ENCODE measurements at regions not wholly inside any gene's neighbourhood (a gene's known extent, or its start where the extent isn't known, plus 50 kb on each side); places are given as distances from the start of the nearest gene placed in this dataset.
A peak's percentile ranks its signal among the peaks of the same experiment; 100 is the strongest.

DNA sequence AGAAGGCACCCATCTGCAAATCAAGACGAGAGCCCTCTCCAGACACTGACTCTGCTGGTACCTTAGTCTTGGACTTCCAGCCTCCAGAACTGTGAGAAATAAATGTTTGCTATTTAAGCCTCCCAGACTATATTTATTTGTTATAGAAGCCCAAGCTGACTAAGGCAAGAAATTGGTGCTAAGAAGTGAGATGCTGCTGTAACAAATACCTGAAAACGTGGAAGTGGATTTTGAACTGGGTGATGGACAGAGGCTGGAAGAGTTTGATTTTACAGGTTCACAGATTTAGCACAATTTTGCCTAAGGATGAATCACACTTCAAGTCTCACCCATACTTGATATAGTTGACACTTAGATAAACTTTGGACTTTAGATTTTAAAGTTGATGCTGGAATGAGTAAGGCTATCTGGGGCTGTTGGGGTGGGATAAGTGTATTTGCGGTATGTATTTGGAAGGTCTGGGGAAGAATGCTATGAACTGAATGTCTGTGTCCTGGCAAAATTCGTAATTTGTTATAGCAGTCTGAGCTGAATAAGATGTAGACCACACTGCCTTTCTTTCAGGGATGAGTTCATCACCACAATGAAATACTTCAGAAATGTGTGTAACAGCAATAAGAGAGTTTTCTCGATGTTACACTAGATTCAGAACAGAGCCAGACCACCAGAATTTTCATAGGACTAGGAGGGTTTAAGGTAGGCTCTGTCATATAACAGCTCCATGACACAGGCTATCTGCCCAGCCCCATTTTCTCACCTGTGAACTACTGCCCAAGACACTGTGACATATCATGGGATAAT is 120.5 kb upstream of the LMCD1 start:
- no peak overlapping the region for H3K27ac ChIP-seq (ENCODE audit: low read depth in 2 of 2, low read length in 2 of 2)
- intact Hi-C loops (cut with DNase I), result no loop called here
- no peaks in the 10 kb centered on the region for H3K9me3 ChIP-seq (ENCODE audit: control insufficient read depth in 2 of 3, insufficient read depth in 1 of 3, low read length in 3 of 3)
- H3K4me1 ChIP-seq (ENCODE audit: control insufficient read depth in 2 of 3, insufficient read depth in 2 of 3, low read depth in 1 of 3, low read length in 3 of 3), result no peaks in the 10 kb centered on the region
- TF ChIP-seq, protein P1, sequence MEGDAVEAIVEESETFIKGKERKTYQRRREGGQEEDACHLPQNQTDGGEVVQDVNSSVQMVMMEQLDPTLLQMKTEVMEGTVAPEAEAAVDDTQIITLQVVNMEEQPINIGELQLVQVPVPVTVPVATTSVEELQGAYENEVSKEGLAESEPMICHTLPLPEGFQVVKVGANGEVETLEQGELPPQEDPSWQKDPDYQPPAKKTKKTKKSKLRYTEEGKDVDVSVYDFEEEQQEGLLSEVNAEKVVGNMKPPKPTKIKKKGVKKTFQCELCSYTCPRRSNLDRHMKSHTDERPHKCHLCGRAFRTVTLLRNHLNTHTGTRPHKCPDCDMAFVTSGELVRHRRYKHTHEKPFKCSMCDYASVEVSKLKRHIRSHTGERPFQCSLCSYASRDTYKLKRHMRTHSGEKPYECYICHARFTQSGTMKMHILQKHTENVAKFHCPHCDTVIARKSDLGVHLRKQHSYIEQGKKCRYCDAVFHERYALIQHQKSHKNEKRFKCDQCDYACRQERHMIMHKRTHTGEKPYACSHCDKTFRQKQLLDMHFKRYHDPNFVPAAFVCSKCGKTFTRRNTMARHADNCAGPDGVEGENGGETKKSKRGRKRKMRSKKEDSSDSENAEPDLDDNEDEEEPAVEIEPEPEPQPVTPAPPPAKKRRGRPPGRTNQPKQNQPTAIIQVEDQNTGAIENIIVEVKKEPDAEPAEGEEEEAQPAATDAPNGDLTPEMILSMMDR (IDR thresholded peaks at IDR 0.05; ENCODE audit: borderline replicate concordance, extremely low read depth, insufficient read depth), result no peak
- H3K9ac ChIP-seq (ENCODE audit: low read length in 3 of 3), result no peak overlapping the region
- no peaks in the 10 kb centered on the region for H3K36me3 ChIP-seq (ENCODE audit: control insufficient read depth in 2 of 3, insufficient read depth in 3 of 3, low read length in 3 of 3)
- FAIRE-seq (no peak), DNase-seq (no peak)
- no peaks in the 10 kb centered on the region for H3K27me3 ChIP-seq (ENCODE audit: control insufficient read depth, insufficient read depth, low read length)
- H3K4me3 ChIP-seq (ENCODE audit: low read length in 3 of 3), result no peak overlapping the region

DNA sequence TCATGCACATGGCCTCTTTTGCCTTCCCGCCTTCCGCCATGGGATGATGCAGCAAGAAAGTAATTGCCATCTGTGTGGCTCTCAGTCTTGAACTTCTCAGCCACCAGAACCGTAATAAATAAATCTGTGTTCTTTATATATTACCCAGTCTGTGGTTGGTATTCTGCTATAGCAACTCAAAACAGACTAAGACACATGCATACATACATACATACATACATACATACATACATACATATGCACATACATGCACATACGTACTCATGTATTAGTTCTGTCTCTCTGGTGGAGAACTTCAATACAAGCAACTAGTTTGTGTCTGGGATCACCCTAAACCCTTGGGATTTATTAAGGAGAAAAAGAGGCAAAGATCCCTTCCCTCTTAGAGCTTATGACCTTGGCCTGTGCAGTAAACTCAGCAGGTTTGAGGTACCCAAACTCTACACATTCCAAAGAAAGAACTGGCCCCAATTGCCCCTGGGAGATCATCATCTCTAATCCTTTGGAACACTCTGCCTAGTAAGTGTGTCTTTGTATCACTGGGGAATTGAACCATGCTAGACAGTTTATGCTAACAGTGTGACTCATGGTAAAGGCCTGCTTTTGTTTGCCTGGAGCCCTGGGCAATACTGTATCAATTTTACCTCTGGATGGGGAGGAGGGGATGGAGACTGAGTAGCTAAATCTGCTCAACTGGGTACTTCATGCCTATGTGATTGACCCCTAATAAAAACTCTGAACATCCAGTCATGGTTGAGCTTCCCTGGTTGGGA is 115.6 kb upstream of the LMCD1 start:
- Histone ChIP-seq H3K9me3 (ENCODE audit: control insufficient read depth in 2 of 3, insufficient read depth in 1 of 3, low read length in 3 of 3) (no peaks in the 10 kb centered on the region), H3K4me3 (ENCODE audit: low read length in 3 of 3) (no peak overlapping the region), H3K27ac (ENCODE audit: low read depth in 2 of 2, low read length in 2 of 2) (no peak overlapping the region), H3K9ac (ENCODE audit: low read length in 3 of 3) (no peak overlapping the region), H3K36me3 (ENCODE audit: control insufficient read depth in 2 of 3, insufficient read depth in 3 of 3, low read length in 3 of 3) (no peaks in the 10 kb centered on the region), H3K27me3 (ENCODE audit: control insufficient read depth, insufficient read depth, low read length) (no peaks in the 10 kb centered on the region), H3K4me1 (ENCODE audit: control insufficient read depth in 2 of 3, insufficient read depth in 2 of 3, low read depth in 1 of 3, low read length in 3 of 3) (no peaks in the 10 kb centered on the region)
- DNase-seq, result no peak
- intact Hi-C loops (cut with DNase I), result no loop called here
- TF ChIP-seq, protein P1 (IDR thresholded peaks at IDR 0.05; ENCODE audit: borderline replicate concordance, extremely low read depth, insufficient read depth), result no peak
- no peak for FAIRE-seq

DNA sequence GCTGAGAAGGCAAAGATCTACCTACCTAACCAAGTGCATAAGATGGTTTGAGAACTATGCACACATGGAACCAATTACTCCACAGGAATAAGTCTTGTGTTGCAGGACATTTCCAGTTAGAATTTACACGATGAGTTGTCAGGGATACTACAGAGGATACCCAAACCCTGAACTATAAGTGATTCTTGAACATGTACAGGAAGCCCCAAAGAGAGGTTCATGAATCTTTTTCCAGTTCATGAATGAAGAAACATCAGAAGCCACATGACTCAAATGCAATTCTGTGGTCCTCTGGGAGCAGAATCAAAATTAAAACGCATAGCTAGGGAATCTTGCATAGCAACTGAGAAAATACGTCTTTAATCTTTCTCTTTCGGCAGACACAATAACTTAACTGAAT is 114.1 kb upstream of the LMCD1 start:
- Histone ChIP-seq H3K9me3 (ENCODE audit: control insufficient read depth in 2 of 3, insufficient read depth in 1 of 3, low read length in 3 of 3) (no peaks in the 10 kb centered on the region), H3K27ac (ENCODE audit: low read depth in 2 of 2, low read length in 2 of 2) (no peak overlapping the region), H3K4me1 (ENCODE audit: control insufficient read depth in 2 of 3, insufficient read depth in 2 of 3, low read depth in 1 of 3, low read length in 3 of 3) (no peaks in the 10 kb centered on the region), H3K36me3 (ENCODE audit: control insufficient read depth in 2 of 3, insufficient read depth in 3 of 3, low read length in 3 of 3) (no peaks in the 10 kb centered on the region), H3K9ac (ENCODE audit: low read length in 3 of 3) (no peak overlapping the region), H3K27me3 (ENCODE audit: control insufficient read depth, insufficient read depth, low read length) (no peaks in the 10 kb centered on the region), H3K4me3 (ENCODE audit: low read length in 3 of 3) (no peak overlapping the region)
- TF ChIP-seq, protein P1 (IDR thresholded peaks at IDR 0.05; ENCODE audit: borderline replicate concordance, extremely low read depth, insufficient read depth), result no peak
- FAIRE-seq, result no peak
- intact Hi-C loops (cut with DNase I), result no loop called here
- peak in 1 of 5 donors; percentile 5 for DNase-seq

Data from kidney (tissue), 13 donors.